ENCODE measurements at regions not wholly inside any gene's neighbourhood (a gene's known extent, or its start where the extent isn't known, plus 50 kb on each side); places are given as distances from the start of the nearest gene placed in this dataset.
"Not testable (repeated sequence)": the region's sequence is repeated elsewhere in the genome, so short reads cannot be mapped to it uniquely, and the experiment has no call there.

- intact Hi-C loops (cut with DNase I) = no loop called here
- WGBS, 2 donors = 75 to 78% methylated on average over 15 of the region's 16 CpGs
- Histone ChIP-seq H3K4me1 (no peaks in the 10 kb centered on the region), H3K9me3 (peaks cover 67 to 98% (median 90%) of the 10 kb centered on the region in 4 donors), H3K27me3 (no peaks in the 10 kb centered on the region), H3K27ac (no peak overlapping the region), H3K4me3 (no peak overlapping the region), H3K36me3 (no peaks in the 10 kb centered on the region)
- no peak for DNase-seq
- TF ChIP-seq EP300 (IDR thresholded peaks at IDR 0.05) (no peak), CTCF (IDR thresholded peaks at IDR 0.05) (no peak), POLR2A (IDR thresholded peaks at IDR 0.05) (no peak), POLR2AphosphoS5 (IDR thresholded peaks at IDR 0.05) (no peak)
These were observed 220.5 kb downstream of the FOXD4L6 start for GRCh38 chr9:40907657-40908624.

- H3K4me3 ChIP-seq; intact Hi-C loops (cut with DNase I); H3K4me1 ChIP-seq; H3K36me3 ChIP-seq; H3K27me3 ChIP-seq; DNase-seq; H3K27ac ChIP-seq: not testable (repeated sequence)
- H3K9me3 ChIP-seq = peaks cover 65 to 95% (median 89%) of the 10 kb centered on the region in 4 donors
- 69 to 73% methylated on average over 5 of the region's 5 CpGs for WGBS, 2 donors
These were observed 221.6 kb downstream of the FOXD4L6 start for GRCh38 chr9:40906879-40907278.

- 61 to 75% methylated on average over 2 of the region's 2 CpGs for WGBS, 2 donors
- intact Hi-C loops (cut with DNase I); H3K4me3 ChIP-seq; H3K4me1 ChIP-seq; H3K27ac ChIP-seq; H3K36me3 ChIP-seq; DNase-seq; H3K27me3 ChIP-seq: not testable (repeated sequence)
- H3K9me3 ChIP-seq = peaks cover 35 to 95% (median 82%) of the 10 kb centered on the region in 4 donors
These were observed 236.2 kb downstream of the FOXD4L6 start for GRCh38 chr9:40892315-40892714.

GRCh38 chr9:40885858-40886257 lies 242.6 kb downstream of the FOXD4L6 start:
- H3K4me3 ChIP-seq; H3K27ac ChIP-seq; H3K27me3 ChIP-seq; H3K4me1 ChIP-seq; intact Hi-C loops (cut with DNase I); H3K36me3 ChIP-seq: not testable (repeated sequence)
- peaks cover 50 to 89% (median 76%) of the 10 kb centered on the region in 4 donors for H3K9me3 ChIP-seq
- 88 to 89% methylated on average over 14 of the region's 14 CpGs for WGBS, 2 donors
- DNase-seq = peak; percentile 58

- peaks cover 48 to 89% (median 74%) of the 10 kb centered on the region in 4 donors for H3K9me3 ChIP-seq
- 87 to 89% methylated on average over 18 of the region's 18 CpGs for WGBS, 2 donors
- H3K36me3 ChIP-seq; intact Hi-C loops (cut with DNase I); H3K27ac ChIP-seq; H3K4me3 ChIP-seq; H3K4me1 ChIP-seq; H3K27me3 ChIP-seq: not testable (repeated sequence)
- peak; percentile 63 for DNase-seq
These were observed 243.5 kb downstream of the FOXD4L6 start for GRCh38 chr9:40884902-40885490.

GRCh38 chr9:40884072-40884901 lies 244.2 kb downstream of the FOXD4L6 start:
- Histone ChIP-seq H3K36me3 (no peaks in the 10 kb centered on the region), H3K27me3 (no peaks in the 10 kb centered on the region), H3K9me3 (peaks cover 42 to 89% (median 73%) of the 10 kb centered on the region in 4 donors), H3K27ac (no peak overlapping the region), H3K4me1 (no peaks in the 10 kb centered on the region), H3K4me3 (no peak overlapping the region)
- DNase-seq = peak; percentile 62
- TF ChIP-seq POLR2A (IDR thresholded peaks at IDR 0.05) (no peak), CTCF (IDR thresholded peaks at IDR 0.05) (no peak), POLR2AphosphoS5 (IDR thresholded peaks at IDR 0.05) (no peak), EP300 (IDR thresholded peaks at IDR 0.05) (no peak)
- 95 to 96% methylated on average over 40 of the region's 40 CpGs for WGBS, 2 donors
- intact Hi-C loops (cut with DNase I) = no loop called here

GRCh38 chr9:40883423-40884071 lies 244.9 kb downstream of the FOXD4L6 start:
- H3K36me3 ChIP-seq; H3K27ac ChIP-seq; H3K4me3 ChIP-seq; H3K27me3 ChIP-seq; H3K4me1 ChIP-seq; intact Hi-C loops (cut with DNase I): not testable (repeated sequence)
- 94% methylated on average over 20 of the region's 20 CpGs for WGBS, 2 donors
- H3K9me3 ChIP-seq = peaks cover 35 to 85% (median 68%) of the 10 kb centered on the region in 4 donors
- peak; percentile 54 for DNase-seq

- WGBS, 2 donors = 83 to 84% methylated on average over 13 of the region's 13 CpGs
- H3K4me1 ChIP-seq; H3K4me3 ChIP-seq; H3K27me3 ChIP-seq; H3K27ac ChIP-seq; intact Hi-C loops (cut with DNase I); H3K36me3 ChIP-seq: not testable (repeated sequence)
- peak; percentile 30 for DNase-seq
- peaks cover 21 to 51% (median 35%) of the 10 kb centered on the region in 4 donors for H3K9me3 ChIP-seq
These were observed 254.7 kb downstream of the FOXD4L6 start for GRCh38 chr9:40873753-40874295.

- H3K4me1 ChIP-seq; DNase-seq; intact Hi-C loops (cut with DNase I); H3K36me3 ChIP-seq; H3K27me3 ChIP-seq; H3K4me3 ChIP-seq; H3K27ac ChIP-seq: not testable (repeated sequence)
- peaks cover 22 to 51% (median 37%) of the 10 kb centered on the region in 4 donors for H3K9me3 ChIP-seq
- 76 to 79% methylated on average over 4 of the region's 4 CpGs for WGBS, 2 donors
These were observed 260.0 kb downstream of the FOXD4L6 start for GRCh38 chr9:40868437-40868836.

All from sigmoid colon (tissue), 6 donors.